GM12892 (cell line): ENCODE measurements at regions not wholly inside any gene's neighbourhood (a gene's known extent, or its start where the extent isn't known, plus 50 kb on each side); places are given as distances from the start of the nearest gene placed in this dataset.

Experiments
- POLR2A ChIP-seq: IDR thresholded peaks from 2 replicates; pipeline ENCODE4 v1.6.1; 2011; ENCODE audit warnings: low read depth, low read length, control low read depth
- POLR2AphosphoS5 ChIP-seq: IDR thresholded peaks from 2 replicates; pipeline ENCODE4 v1.6.1; 2011; ENCODE audit warnings: low read depth, low read length, control low read depth
- TAF1 ChIP-seq: IDR thresholded peaks from 2 replicates; pipeline ENCODE4 v1.6.1; 2011; ENCODE audit warnings: low read depth, mild to moderate bottlenecking, control low read depth, low read length, borderline replicate concordance

GRCh38 chr6:760982-761955 lies 68.3 kb upstream of the EXOC2 start:
- no peak for TF ChIP-seq POLR2AphosphoS5
- TF ChIP-seq POLR2A = no peak
- no peak for TF ChIP-seq TAF1
